ENCODE measurements at regions not wholly inside any gene's neighbourhood (a gene's known extent, or its start where the extent isn't known, plus 50 kb on each side); places are given as distances from the start of the nearest gene placed in this dataset.
"Not testable (repeated sequence)": the region's sequence is repeated elsewhere in the genome, so short reads cannot be mapped to it uniquely, and the experiment has no call there.

GRCh38 chr10:131035779-131036178 lies 275.7 kb downstream of the TCERG1L start:
- no peaks in the 10 kb centered on the region for H3K36me3 Mint-ChIP-seq (ENCODE audit: low read depth)
- H3K9me3 Mint-ChIP-seq: peaks cover 16% of the 10 kb centered on the region
- H3K27me3 Mint-ChIP-seq: no peaks in the 10 kb centered on the region
- no peaks in the 10 kb centered on the region for H3K4me1 Mint-ChIP-seq (ENCODE audit: low read depth)
- H3K4me3 Mint-ChIP-seq: no peak overlapping the region
- intact Hi-C loops (cut with micrococcal nuclease): no loop called here
- no peak overlapping the region for H3K27ac Mint-ChIP-seq

DNA sequence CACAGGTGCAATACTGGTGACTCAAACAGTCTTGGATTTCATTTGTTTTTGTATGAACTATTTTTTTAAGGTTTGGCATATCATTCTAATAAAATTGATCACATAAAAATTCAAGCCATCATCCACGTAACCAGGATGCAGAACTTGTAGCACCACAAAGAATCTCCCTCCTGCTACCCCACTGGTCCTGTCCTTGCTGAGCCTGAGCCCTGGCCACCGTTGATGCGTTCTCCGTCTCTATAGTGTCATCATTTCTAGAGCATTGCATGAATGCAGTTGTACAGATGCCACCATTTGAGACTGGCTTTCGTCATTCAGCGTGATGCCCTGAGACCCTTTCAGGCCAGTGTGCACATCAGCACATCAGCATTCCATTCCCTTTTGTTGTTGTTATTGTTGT lies 273.5 kb downstream of the TCERG1L start:
- no peak overlapping the region for H3K27ac Mint-ChIP-seq
- H3K36me3 Mint-ChIP-seq (ENCODE audit: low read depth): no peaks in the 10 kb centered on the region
- peaks cover 25% of the 10 kb centered on the region for H3K9me3 Mint-ChIP-seq
- H3K27me3 Mint-ChIP-seq: no peaks in the 10 kb centered on the region
- intact Hi-C loops (cut with micrococcal nuclease): no loop called here
- no peak overlapping the region for H3K4me3 Mint-ChIP-seq
- no peaks in the 10 kb centered on the region for H3K4me1 Mint-ChIP-seq (ENCODE audit: low read depth)

- H3K27ac Mint-ChIP-seq: no peak overlapping the region
- peaks cover 25% of the 10 kb centered on the region for H3K9me3 Mint-ChIP-seq
- H3K4me3 Mint-ChIP-seq: no peak overlapping the region
- no peaks in the 10 kb centered on the region for H3K36me3 Mint-ChIP-seq (ENCODE audit: low read depth)
- H3K4me1 Mint-ChIP-seq (ENCODE audit: low read depth): no peaks in the 10 kb centered on the region
- H3K27me3 Mint-ChIP-seq: no peaks in the 10 kb centered on the region
- intact Hi-C loops (cut with micrococcal nuclease): no loop called here
Observed at GRCh38 chr10:131041031-131041430, 270.5 kb downstream of the TCERG1L start.

DNA sequence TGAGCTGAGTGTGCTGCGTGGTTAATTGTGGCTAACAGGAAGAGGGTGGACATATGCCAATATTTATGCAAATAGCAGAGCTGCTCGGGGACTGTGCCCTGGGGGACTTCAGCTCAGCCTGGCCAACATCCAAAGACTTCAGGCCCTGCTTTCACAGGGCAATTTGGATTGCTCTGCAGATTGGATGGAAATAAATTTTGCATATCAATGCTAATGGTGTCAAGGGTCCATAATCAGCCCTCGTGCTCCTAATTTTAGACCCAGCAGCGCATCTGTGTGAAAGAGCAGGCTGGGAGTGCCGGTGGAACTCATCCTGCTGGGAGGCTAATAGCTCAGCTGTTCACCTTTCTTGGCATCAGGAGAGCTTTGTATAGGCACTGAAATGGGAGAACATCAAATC lies 270.1 kb downstream of the TCERG1L start:
- no peak overlapping the region for H3K27ac Mint-ChIP-seq
- intact Hi-C loops (cut with micrococcal nuclease): no loop called here
- H3K27me3 Mint-ChIP-seq: no peaks in the 10 kb centered on the region
- H3K4me3 Mint-ChIP-seq: no peak overlapping the region
- peaks cover 25% of the 10 kb centered on the region for H3K9me3 Mint-ChIP-seq
- no peaks in the 10 kb centered on the region for H3K4me1 Mint-ChIP-seq (ENCODE audit: low read depth)
- H3K36me3 Mint-ChIP-seq (ENCODE audit: low read depth): no peaks in the 10 kb centered on the region

- peaks cover 25% of the 10 kb centered on the region for H3K9me3 Mint-ChIP-seq
- H3K4me1 Mint-ChIP-seq (ENCODE audit: low read depth); H3K27me3 Mint-ChIP-seq; H3K4me3 Mint-ChIP-seq; intact Hi-C loops (cut with micrococcal nuclease); H3K27ac Mint-ChIP-seq; H3K36me3 Mint-ChIP-seq (ENCODE audit: low read depth): not testable (repeated sequence)
Observed at GRCh38 chr10:131042015-131042414, 269.5 kb downstream of the TCERG1L start.

Data from dendritic cell treated with granulocyte-macrophage colony-stimulating factor and Interleukin-4, amounts not matched to agents 40 ng/mL and 50 ng/mL, for 4 days (primary cell).